GM19324 (cell line): ENCODE measurements at regions not wholly inside any gene's neighbourhood (a gene's known extent, or its start where the extent isn't known, plus 50 kb on each side); places are given as distances from the start of the nearest gene placed in this dataset.

Experiments
- ATAC-seq: cut with Tn5 transposase; IDR thresholded peaks from one replicate; pipeline ENCODE4 v1.9.1; 2021; ENCODE audit warnings: mild to moderate bottlenecking, moderate library complexity; ENCODE audit not compliant: unreplicated experiment, low FRiP score

DNA sequence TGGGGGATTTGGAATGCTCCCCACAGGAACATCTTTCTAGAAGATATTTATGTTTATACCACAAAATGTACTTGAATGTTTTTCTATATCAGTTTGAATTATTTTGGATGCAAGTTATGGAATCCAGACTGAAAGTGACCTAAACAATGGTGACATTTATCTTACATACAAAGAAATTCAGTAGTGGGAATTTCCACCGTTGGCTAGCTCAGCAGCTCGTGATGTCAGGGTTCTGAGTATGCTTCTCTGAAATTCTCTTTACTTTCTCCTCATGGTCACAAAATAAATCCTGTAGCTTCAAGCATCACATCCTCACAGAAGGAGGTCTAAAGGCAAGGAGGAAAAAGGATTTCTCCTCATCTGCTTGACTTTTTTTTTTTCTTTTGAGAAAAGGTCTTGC lies 105.3 kb downstream of the AKAIN1 start:
- ATAC-seq, result no peak

- no peak for ATAC-seq
Measured at GRCh38 chr18:5075297-5075696, 121.8 kb downstream of the AKAIN1 start.

DNA sequence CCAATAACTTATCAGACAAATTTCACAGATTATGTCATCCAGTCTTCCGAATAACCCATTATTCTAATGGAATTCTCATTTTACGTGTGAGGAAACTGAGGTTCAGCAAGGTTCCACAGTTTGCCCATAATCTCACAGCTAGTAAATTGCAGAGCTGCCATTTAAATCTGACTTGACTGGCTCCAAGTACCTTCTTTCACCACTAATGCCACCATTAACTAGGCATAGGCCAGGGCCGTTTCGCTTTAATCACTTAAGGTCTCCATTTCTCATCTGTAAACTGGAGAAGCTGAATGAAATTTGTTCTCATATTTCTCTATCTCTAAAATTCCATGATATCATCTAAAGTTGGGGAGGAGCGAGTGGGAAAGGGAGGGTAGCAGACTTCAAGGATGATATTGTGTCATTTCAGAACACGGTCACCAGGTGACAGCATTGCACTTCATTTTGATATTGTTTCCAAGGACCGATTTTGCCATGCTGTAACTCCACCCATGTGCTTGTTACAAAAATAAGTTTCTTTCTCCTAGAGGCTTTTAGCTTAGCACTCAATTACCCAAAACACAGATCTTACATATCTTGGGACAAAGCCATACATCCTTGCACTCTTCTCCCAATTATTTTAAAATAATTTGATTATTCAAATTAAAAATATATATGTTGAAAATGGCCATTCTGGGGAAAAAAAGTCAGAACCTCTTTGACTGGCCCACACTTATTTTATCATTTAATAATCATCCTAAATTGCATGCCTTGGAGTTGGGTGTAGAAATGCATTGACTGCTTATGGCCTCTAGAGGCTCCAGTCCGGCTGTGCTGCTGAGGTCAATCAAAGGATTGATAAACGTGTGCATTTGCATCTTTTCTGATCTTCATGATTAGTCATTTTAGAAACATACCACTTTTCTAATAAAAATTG lies 123.8 kb downstream of the AKAIN1 start:
- no peak for ATAC-seq

GRCh38 chr18:5068851-5069250 lies 128.2 kb downstream of the AKAIN1 start:
- no peak for ATAC-seq

GRCh38 chr18:5066380-5066977 lies 130.6 kb downstream of the AKAIN1 start:
- no peak for ATAC-seq

DNA sequence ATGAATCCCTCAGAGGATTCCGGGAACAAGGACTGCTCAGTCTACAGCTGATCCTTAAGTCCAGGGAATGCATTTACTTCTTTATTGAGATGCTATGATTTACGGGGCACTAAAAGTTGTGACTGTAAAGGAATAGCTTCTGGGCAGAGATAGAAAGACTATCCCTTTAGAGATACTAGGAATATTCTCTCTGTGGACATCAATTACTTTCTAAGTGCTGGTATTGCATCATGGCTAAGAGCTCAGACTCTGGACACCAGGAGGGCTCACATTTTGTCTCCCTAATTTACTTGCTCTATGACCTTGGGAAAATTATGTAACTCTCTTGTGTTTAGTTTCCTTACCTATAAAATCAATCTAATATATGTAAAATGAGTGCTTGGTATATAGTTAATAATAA lies 131.4 kb downstream of the AKAIN1 start:
- no peak for ATAC-seq

- ATAC-seq, result no peak
Measured at GRCh38 chr18:5064841-5065370, 132.2 kb downstream of the AKAIN1 start.

- no peak for ATAC-seq
Measured at GRCh38 chr18:5061785-5062184, 135.3 kb downstream of the AKAIN1 start.

GRCh38 chr18:5060543-5060942 lies 136.5 kb downstream of the AKAIN1 start:
- no peak for ATAC-seq

GRCh38 chr18:5059696-5060032 lies 137.4 kb downstream of the AKAIN1 start:
- ATAC-seq, result no peak

GRCh38 chr18:5058768-5059695 lies 138.0 kb downstream of the AKAIN1 start:
- peak; percentile 58 for ATAC-seq

DNA sequence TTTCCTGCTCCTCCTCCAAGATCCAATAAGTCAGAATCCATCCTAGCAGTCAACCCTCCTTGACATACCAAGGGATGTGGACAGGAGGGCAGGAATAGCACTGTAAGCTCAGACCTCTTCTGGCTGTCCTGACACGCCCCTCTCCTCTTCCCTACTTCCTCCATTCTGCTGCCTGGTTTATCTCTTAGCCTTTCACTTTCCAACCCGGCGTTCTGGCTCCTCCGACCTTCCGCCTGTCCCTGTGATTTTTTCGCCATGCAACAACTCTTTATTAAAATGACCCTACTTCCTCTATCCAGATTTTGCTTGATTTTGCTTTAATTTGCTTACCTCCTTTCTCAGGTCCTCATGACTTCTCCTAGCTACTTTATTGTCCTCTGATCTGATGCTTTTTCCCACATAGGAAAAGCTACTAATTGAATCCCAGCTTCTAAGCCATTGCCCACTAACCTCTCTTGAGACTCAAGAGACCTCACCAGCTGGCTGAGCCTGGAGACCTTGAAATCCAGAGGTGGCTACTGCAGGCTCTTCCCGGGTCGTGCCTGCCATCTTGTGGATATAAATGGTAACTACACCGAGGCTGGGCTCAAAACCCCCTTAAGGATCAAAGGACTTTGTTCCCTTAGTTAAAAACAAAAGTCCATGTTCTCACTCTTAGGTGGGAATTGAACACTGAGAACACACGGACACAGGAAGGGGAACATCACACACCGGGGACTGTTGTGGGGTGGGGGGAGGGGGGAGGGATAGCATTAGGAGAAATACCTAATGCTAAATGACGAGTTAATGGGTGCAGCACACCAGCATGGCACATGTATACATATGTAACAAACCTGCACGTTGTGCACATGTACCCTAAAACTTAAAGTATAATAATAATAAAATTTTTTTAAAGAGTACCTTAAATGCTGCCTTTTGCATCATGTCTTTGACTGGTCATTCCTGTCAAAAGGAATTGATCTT lies 139.4 kb downstream of the AKAIN1 start:
- peak; percentile 57 for ATAC-seq

DNA sequence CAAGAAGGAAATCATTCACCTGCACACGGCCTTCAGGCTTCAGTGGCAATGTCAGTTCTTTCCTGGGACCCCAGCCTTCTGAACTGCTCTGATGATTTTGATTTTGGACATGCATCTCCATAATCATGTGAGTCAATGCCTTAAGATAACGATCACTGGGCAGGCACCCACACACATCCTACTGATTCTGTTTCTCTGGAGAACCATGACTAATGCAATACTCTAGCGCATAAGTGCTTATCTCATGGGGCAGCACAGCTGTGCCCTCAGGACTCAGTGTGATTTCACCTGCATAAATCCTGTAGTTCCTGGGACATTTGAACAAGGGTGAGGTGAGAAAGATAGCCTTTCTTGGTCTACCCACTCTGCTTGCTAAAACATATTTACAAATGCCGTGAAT lies 144.6 kb downstream of the AKAIN1 start:
- ATAC-seq, result no peak

DNA sequence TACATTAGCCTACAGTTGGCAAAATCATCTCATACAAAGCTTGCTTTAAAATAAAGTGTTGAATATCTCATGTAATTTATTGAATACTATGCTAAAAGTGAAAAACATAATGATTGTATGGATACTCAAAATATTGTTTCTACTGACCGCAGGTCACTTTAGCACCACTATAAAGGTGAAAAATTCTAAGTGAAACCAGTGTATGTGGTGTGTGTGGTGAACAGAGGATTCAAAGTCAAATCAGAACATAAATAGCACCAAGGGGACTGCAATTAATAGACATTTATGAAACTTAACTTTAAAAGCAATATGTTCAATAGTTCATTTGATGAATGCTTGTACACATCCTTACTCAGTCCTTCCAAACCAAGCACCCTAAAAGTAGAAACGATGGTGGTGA lies 145.8 kb downstream of the AKAIN1 start:
- ATAC-seq, result no peak

DNA sequence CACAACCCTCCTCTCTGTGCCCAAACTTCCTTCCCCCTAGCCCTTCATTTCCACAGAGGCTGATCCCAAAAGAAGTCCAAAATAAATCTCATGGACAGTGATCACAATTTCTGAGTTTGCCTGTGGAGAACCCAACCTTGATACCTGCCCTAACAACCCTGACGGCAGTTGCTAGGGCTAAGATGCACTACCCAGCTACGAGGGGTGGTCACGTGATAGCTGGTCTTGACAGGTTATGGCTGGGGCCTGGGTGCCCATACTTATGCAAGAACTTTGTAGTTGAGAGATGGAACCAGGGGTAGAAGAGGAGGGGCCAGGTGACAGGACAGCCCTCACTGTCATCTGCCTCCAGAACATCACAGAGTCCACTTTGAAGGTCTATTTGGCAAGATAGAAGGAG lies 147.9 kb downstream of the AKAIN1 start:
- ATAC-seq, result no peak

DNA sequence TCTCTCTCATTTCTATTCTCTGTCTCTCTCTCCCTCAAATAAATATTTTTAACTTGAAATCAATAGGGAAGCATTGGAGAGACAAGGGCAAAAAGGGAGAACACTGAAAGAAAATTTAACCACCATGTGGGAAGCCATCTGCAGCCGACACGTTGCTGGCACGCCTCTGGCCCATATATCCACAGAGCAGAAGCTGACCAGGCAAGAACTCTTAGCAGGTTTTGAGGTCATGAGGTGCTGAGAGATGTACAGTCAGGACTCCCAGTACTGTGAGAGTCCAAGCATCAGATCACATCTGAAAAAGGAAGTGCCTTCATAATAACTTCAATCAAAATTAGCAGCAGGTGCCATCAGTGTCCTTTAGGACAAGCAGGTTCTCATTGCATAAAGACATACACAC lies 156.6 kb downstream of the AKAIN1 start:
- no peak for ATAC-seq

- ATAC-seq, result no peak
Measured at GRCh38 chr18:5036523-5036922, 160.5 kb downstream of the AKAIN1 start.

GRCh38 chr18:5031216-5031615 lies 165.8 kb downstream of the AKAIN1 start:
- no peak for ATAC-seq

- no peak for ATAC-seq
Measured at GRCh38 chr18:5030636-5031035, 166.4 kb downstream of the AKAIN1 start.

GRCh38 chr18:5029592-5029991 lies 167.5 kb downstream of the AKAIN1 start:
- ATAC-seq, result no peak
